Endothelial cell (in vitro differentiated cells): ENCODE measurements at regions not wholly inside any gene's neighbourhood (a gene's known extent, or its start where the extent isn't known, plus 50 kb on each side); places are given as distances from the start of the nearest gene placed in this dataset.

Experiments used
- DNase-seq: peaks from one replicate; pipeline ENCODE4 v3.0.0; 2021; ENCODE audit warnings: low spot score
- H3K27ac Mint-ChIP-seq: one replicate; pipeline ENCODE4 v1.8.0; 2021; ENCODE audit warnings: mixed read lengths, inconsistent platforms; ENCODE audit not compliant: unreplicated experiment
- H3K27me3 Mint-ChIP-seq: one replicate; pipeline ENCODE4 v1.8.0; 2021; ENCODE audit warnings: mild to moderate bottlenecking, moderate library complexity, mixed read lengths, inconsistent platforms; ENCODE audit not compliant: unreplicated experiment
- H3K36me3 Mint-ChIP-seq: one replicate; pipeline ENCODE4 v1.8.0; 2021; ENCODE audit warnings: mild to moderate bottlenecking, low read depth, mixed read lengths, inconsistent platforms; ENCODE audit not compliant: unreplicated experiment
- H3K4me1 Mint-ChIP-seq: one replicate; pipeline ENCODE4 v1.8.0; 2021; ENCODE audit warnings: mild to moderate bottlenecking, mixed read lengths, inconsistent platforms; ENCODE audit not compliant: unreplicated experiment
- H3K4me3 Mint-ChIP-seq: one replicate; pipeline ENCODE4 v1.8.0; 2021; ENCODE audit warnings: mild to moderate bottlenecking, mixed read lengths, inconsistent platforms; ENCODE audit not compliant: unreplicated experiment
- H3K9me3 Mint-ChIP-seq: one replicate; pipeline ENCODE4 v1.8.0; 2021; ENCODE audit warnings: mixed read lengths, inconsistent platforms; ENCODE audit not compliant: unreplicated experiment
- CTCF ChIP-seq: fragments of 200-600 bp; sonication (generic); IDR thresholded peaks from one replicate; pipeline ENCODE4 v1.5.0; 2021; ENCODE audit warnings: antibody characterized with exemption; ENCODE audit not compliant: unreplicated experiment

DNA sequence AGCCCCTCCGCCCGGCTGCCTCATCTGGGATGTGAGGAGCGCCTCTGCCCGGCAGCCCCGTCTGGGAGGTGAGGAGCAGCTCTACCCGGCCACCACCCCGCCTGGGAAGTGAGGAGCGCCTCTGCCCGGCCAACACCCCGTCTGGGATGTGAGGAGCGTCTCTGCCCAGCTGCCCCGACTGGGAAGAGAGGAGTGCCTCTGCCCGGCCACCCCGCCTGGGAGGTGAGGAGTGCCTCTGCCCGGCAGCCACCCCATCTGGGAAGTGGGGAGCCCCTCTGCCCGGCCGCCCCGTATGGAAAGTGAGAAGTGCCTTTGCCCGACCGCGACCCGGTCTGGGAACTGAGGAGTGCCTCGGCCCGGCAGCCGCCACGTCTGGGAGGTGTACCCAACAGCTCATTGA lies 74.3 kb upstream of the TNIP3 start:
- no peak overlapping the region for H3K27ac Mint-ChIP-seq
- TF ChIP-seq CTCF, result no peak
- no peaks in the 10 kb centered on the region for H3K27me3 Mint-ChIP-seq
- peaks cover 4% of the 10 kb centered on the region for H3K36me3 Mint-ChIP-seq
- no peak for DNase-seq
- no peaks in the 10 kb centered on the region for H3K9me3 Mint-ChIP-seq
- H3K4me3 Mint-ChIP-seq, result no peak overlapping the region
- no peaks in the 10 kb centered on the region for H3K4me1 Mint-ChIP-seq

- Mint-ChIP-seq H3K9me3 (no peaks in the 10 kb centered on the region), H3K4me3 (no peak overlapping the region), H3K27ac (no peak overlapping the region), H3K4me1 (no peaks in the 10 kb centered on the region), H3K36me3 (peaks cover 4% of the 10 kb centered on the region), H3K27me3 (no peaks in the 10 kb centered on the region)
- no peak for TF ChIP-seq CTCF
- DNase-seq, result no peak
Observed at GRCh38 chr4:121237069-121237399, 72.9 kb upstream of the TNIP3 start.

DNA sequence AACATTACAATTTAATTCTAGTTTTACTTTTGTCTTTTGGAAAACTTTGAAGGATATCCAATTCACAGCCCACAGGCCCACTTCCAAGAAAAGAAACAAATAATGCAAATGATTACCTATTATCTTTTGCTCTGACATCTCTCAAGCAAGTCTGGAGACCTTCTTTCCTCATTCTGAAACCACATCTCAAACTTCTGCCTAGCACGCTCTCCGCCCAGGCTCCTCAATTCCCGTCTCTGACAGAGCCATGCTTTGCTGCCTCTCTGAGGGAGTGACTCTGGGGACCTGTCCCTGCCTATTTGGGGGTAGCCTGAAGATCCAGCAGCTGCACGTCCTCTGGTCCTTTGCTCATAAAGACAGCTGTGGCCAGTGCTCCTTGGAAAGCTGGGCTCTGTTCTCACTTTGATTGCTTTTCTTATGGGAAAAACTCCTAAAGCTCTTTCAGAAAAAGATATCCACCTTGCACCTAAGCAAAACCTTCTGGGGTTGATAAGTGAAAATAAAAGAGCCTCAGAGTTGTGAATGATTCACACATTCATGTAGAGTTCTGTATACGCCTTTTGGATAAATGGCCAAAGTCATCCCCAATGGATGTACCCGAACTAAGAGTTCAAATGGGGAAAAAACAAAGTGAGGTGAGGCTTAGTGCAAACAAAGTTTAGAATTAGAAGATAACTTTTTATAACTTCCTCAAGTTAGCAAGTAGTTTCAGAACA lies 72.4 kb upstream of the TNIP3 start:
- no peaks in the 10 kb centered on the region for H3K27me3 Mint-ChIP-seq
- H3K27ac Mint-ChIP-seq, result no peak overlapping the region

GRCh38 chr4:121233982-121234381 lies 69.9 kb upstream of the TNIP3 start:
- H3K27ac Mint-ChIP-seq, result no peak overlapping the region
- no peaks in the 10 kb centered on the region for H3K4me1 Mint-ChIP-seq
- no peak for TF ChIP-seq CTCF
- DNase-seq, result no peak
- H3K27me3 Mint-ChIP-seq, result no peaks in the 10 kb centered on the region
- H3K36me3 Mint-ChIP-seq, result peaks cover 4% of the 10 kb centered on the region
- no peak overlapping the region for H3K4me3 Mint-ChIP-seq
- no peaks in the 10 kb centered on the region for H3K9me3 Mint-ChIP-seq

More for the DNA sequence above, 72.4 kb upstream of the TNIP3 start:
- H3K9me3 Mint-ChIP-seq, result no peaks in the 10 kb centered on the region
- no peak for DNase-seq
- H3K36me3 Mint-ChIP-seq, result peaks cover 4% of the 10 kb centered on the region
- no peak overlapping the region for H3K4me3 Mint-ChIP-seq
- no peak for TF ChIP-seq CTCF
- H3K4me1 Mint-ChIP-seq, result no peaks in the 10 kb centered on the region

DNA sequence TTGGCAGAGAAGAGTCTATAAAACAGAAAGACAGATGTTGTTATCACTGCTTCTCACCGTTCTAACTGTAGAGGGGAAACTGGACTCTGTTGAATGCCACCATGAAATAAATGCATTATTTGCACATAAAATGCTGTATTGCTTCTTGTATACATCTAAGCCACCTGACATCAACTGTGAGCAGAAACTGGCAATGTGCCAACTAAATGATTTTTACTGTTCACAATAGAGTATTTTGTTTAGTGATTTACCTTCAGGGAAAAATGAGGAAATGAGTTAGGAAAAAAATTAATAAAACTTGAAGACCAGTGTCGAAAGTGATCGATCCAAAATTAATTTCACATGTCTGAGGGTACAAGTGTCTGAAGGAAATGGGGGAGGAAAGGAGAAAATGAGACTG lies 65.9 kb upstream of the TNIP3 start:
- Mint-ChIP-seq H3K27ac (no peak overlapping the region), H3K27me3 (no peaks in the 10 kb centered on the region)

More for the DNA sequence above, 65.9 kb upstream of the TNIP3 start:
- Mint-ChIP-seq H3K9me3 (no peaks in the 10 kb centered on the region), H3K4me3 (no peak overlapping the region), H3K36me3 (no peaks in the 10 kb centered on the region), H3K4me1 (no peaks in the 10 kb centered on the region)
- no peak for TF ChIP-seq CTCF
- no peak for DNase-seq
